HG03060 (cell line): ENCODE measurements at regions not wholly inside any gene's neighbourhood (a gene's known extent, or its start where the extent isn't known, plus 50 kb on each side); places are given as distances from the start of the nearest gene placed in this dataset.
"Not testable (repeated sequence)": the region's sequence is repeated elsewhere in the genome, so short reads cannot be mapped to it uniquely, and the experiment has no call there.

Source experiments
- ATAC-seq: cut with Tn5 transposase; IDR thresholded peaks from one replicate; pipeline ENCODE4 v1.9.1; 2021; ENCODE audit warnings: low read depth, moderate number of reproducible peaks; ENCODE audit not compliant: unreplicated experiment

- no peak for ATAC-seq
Measured at GRCh38 chr3:94314218-94314883, 251.5 kb downstream of the NSUN3 start.

- ATAC-seq, result no peak
Measured at GRCh38 chr3:94317017-94317416, 254.2 kb downstream of the NSUN3 start.

GRCh38 chr3:94323596-94323995, 260.7 kb downstream of the NSUN3 start:
- no peak for ATAC-seq

- ATAC-seq, result no peak
Measured at GRCh38 chr3:94331831-94332230, 269.0 kb downstream of the NSUN3 start.

- no peak for ATAC-seq
Measured at GRCh38 chr3:94336046-94336753, 273.3 kb downstream of the NSUN3 start.

- no peak for ATAC-seq
Measured at GRCh38 chr3:94345101-94345500, 282.2 kb downstream of the NSUN3 start.

GRCh38 chr3:94349310-94349878, 286.5 kb downstream of the NSUN3 start:
- ATAC-seq, result no peak

- ATAC-seq, result no peak
Measured at GRCh38 chr3:94356581-94356980, 293.7 kb downstream of the NSUN3 start.

GRCh38 chr3:94359996-94360395, 297.1 kb downstream of the NSUN3 start:
- no peak for ATAC-seq

GRCh38 chr3:94360987-94361386, 298.1 kb downstream of the NSUN3 start:
- no peak for ATAC-seq

GRCh38 chr3:94362393-94362792, 299.5 kb downstream of the NSUN3 start:
- ATAC-seq, result no peak

GRCh38 chr3:94365006-94365405, 302.1 kb downstream of the NSUN3 start:
- ATAC-seq, result no peak

GRCh38 chr3:94372026-94372425, 309.2 kb downstream of the NSUN3 start:
- ATAC-seq, result no peak

- no peak for ATAC-seq
Measured at GRCh38 chr3:94373456-94373855, 310.6 kb downstream of the NSUN3 start.

GRCh38 chr3:94374439-94375161, 311.7 kb downstream of the NSUN3 start:
- ATAC-seq, result no peak

GRCh38 chr3:94377123-94377696, 314.3 kb downstream of the NSUN3 start:
- ATAC-seq, result not testable (repeated sequence)

- ATAC-seq, result not testable (repeated sequence)
Measured at GRCh38 chr3:94377863-94378262, 315.0 kb downstream of the NSUN3 start.

- ATAC-seq, result no peak
Measured at GRCh38 chr3:94378322-94378721, 315.5 kb downstream of the NSUN3 start.

- ATAC-seq, result no peak
Measured at GRCh38 chr3:94379264-94379663, 316.4 kb downstream of the NSUN3 start.

GRCh38 chr3:94394885-94395284, 332.0 kb downstream of the NSUN3 start:
- ATAC-seq, result no peak

GRCh38 chr3:94395851-94396250, 333.0 kb downstream of the NSUN3 start:
- no peak for ATAC-seq
